ENCODE measurements at regions not wholly inside any gene's neighbourhood (a gene's known extent, or its start where the extent isn't known, plus 50 kb on each side); places are given as distances from the start of the nearest gene placed in this dataset.

DNA sequence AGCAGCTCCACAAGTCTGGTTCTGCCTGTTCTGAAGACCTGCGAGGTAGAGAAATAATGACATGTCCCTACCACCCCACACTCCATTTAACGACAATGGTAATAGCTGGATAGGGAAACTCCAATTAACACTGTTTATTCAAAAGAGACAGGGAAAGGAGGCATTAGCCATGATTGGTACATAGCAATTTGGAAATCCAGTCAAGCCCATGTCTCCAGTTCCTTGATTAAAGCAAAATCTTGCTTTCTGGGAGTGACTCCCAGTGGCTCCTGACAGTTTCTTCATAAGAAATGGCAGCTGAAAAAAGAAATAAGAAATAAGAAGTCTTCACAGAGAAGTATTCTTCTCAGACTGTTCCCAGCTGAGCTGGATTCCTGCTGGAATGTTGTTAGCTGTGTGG is 140.7 kb upstream of the LYZL2 start:
- TF ChIP-seq, protein P1, sequence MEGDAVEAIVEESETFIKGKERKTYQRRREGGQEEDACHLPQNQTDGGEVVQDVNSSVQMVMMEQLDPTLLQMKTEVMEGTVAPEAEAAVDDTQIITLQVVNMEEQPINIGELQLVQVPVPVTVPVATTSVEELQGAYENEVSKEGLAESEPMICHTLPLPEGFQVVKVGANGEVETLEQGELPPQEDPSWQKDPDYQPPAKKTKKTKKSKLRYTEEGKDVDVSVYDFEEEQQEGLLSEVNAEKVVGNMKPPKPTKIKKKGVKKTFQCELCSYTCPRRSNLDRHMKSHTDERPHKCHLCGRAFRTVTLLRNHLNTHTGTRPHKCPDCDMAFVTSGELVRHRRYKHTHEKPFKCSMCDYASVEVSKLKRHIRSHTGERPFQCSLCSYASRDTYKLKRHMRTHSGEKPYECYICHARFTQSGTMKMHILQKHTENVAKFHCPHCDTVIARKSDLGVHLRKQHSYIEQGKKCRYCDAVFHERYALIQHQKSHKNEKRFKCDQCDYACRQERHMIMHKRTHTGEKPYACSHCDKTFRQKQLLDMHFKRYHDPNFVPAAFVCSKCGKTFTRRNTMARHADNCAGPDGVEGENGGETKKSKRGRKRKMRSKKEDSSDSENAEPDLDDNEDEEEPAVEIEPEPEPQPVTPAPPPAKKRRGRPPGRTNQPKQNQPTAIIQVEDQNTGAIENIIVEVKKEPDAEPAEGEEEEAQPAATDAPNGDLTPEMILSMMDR (IDR thresholded peaks at IDR 0.05) = no peak
- no peak for TF ChIP-seq POLR2A (IDR thresholded peaks at IDR 0.05)
